LNCAP (cell line): ENCODE measurements at regions not wholly inside any gene's neighbourhood (a gene's known extent, or its start where the extent isn't known, plus 50 kb on each side); places are given as distances from the start of the nearest gene placed in this dataset.

ENCODE experiments used
- CTCF ChIP-seq: fragments of 450-650 bp; IDR thresholded peaks from 2 replicates; pipeline ENCODE4 v1.5.1; 2017; ENCODE audit warnings: mild to moderate bottlenecking

- TF ChIP-seq CTCF = no peak
Observed at GRCh38 chr15:47292638-47293190, 424.6 kb upstream of the SEMA6D start.

DNA sequence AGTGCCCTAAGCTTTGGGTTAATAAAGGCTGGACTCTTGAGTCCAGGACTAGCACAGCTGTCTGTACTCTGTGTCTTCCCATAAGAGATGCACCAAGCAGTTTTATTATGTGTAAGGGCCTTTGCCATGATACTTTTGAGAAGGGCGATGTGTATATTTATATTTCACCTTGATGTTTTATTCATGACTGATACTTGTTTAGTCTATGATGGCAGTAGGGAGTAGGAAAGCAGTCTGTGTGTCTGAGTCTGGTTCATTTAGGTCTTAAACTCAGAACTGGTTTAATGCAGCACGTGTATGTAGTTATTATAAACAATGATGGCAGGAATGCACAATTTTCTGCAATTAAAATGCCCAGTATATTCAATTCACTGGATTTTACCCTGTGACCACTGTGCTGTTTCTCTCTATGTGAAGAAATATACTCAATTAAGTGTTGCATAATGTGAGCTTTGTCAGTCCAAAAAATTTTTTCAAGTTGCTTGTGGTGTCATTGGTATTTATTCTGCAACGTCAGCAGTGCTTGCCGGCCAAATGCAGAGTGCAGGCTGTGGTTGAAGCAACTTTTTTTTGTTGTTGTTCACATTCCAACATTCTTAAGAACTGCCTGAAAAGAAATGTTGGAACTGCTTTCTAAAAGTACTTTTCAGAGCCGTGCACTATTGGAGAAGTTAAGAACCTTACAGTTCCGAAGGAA lies 423.7 kb upstream of the SEMA6D start:
- TF ChIP-seq CTCF = no peak

GRCh38 chr15:47294765-47295259 lies 422.5 kb upstream of the SEMA6D start:
- no peak for TF ChIP-seq CTCF

DNA sequence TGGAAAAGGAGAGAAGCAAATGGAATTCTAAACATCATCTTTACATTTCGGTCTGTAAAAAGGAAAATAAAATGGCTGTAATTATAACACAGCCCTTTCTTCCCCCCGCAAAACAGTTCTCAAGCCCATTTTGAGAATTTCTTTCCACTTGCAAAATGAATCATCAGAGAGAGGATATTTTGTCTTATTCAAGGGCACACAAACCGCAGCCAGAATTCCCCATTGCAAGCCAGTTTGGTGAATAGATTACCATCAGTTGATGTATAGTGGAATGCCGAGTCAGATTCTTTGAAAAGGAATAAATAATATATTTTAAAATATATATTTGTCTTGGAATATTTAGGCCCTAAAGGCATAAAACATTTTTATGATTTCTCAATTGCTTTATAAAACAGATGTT lies 420.4 kb upstream of the SEMA6D start:
- no peak for TF ChIP-seq CTCF

DNA sequence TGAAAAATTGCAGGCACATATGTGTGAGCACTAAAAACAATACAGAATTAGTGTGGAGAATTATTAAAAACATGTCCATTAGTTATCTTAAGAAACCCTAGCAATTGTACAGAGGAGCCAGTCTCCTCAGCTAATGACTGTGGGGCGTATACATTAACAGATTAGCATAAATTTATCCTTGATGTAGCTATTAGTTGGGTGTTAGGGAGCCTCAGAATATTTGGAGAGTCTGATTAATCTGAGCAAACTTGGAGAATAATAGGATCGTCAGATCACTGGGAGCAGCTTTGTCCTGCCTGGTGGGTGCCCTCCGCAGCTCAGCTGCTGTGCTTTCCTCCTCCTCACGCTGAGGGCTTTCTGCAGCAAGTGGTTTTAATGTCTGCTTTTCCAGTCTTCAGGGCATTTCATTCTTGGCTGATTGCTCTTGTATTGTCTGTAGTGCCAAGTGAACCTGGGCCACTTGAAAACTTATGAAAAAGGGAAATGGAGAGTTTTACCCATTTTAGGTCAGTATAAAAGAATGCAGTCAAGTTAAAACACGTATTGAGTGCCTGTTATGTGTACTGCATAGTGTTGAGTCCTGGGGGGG lies 417.4 kb upstream of the SEMA6D start:
- no peak for TF ChIP-seq CTCF

DNA sequence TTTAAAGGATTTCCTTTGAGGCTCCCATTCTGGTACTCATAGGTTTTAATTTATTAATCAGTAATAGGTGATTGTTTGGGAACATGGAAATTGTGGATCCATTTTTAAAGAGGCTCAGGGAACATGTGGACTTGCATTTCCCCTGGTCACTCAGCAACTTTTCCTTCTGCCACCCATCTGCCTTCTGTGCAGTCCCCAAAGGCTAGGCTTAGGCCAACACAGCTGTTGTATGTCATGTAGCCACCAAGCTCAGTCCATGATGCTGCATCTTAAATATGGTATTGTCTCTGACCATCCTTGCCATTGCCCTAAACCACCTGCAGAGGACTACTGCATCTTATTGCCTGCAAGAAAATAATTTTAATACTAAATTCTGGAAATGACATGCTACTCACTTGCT lies 416.7 kb upstream of the SEMA6D start:
- no peak for TF ChIP-seq CTCF

DNA sequence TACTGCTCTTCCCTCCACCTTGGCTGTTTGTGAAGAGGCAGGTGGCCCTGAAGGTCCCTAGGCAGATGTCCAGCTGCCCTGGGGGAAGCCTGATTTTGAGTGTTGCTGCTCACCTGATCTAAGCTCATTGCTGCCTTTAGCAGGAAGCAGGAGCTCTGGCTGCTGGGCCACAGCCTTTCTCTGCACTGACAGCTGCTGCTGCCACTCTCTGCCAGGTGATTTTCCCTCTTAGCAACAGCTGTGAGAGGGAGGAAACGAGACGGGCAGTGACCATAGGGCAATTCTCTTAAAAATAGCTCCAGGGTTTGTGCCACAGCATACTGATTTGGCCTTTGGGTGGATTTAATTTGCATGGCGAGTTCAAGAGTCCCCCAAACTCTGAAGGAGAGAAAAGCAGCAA lies 415.8 kb upstream of the SEMA6D start:
- TF ChIP-seq CTCF = no peak
